Mucosa of gallbladder (tissue), 1 donor: ENCODE measurements at regions not wholly inside any gene's neighbourhood (a gene's known extent, or its start where the extent isn't known, plus 50 kb on each side); places are given as distances from the start of the nearest gene placed in this dataset.
"Not testable (repeated sequence)": the region's sequence is repeated elsewhere in the genome, so short reads cannot be mapped to it uniquely, and the experiment has no call there.

Experiments used
- DNase-seq: peaks from one replicate; pipeline ENCODE4 v3.0.0-alpha.2; 2020; ENCODE audit warnings: low spot score
- donor health status: DM: no; HTN: no; CAD: no.

GRCh38 chr3:86887876-86888275, 103.1 kb downstream of the VGLL3 start:
- DNase-seq: no peak

DNA sequence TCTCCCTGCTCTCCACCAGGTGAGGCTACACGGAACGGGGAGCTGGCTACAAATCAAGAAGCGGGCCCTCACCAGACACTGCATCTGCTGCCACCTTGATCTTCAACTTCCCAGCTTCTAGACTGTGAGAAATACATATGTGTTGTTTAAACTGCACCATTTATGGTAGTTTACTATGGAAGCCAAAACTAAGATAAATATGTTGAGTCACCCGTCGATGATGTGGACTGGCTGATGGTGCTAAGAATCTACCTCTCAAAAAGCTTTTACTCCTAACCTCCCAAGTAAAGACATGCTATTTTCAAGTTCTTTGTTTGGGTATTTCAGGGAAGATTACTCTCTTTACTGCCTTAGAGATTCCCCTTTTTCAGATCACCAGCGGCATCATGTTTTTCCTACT, 110.9 kb downstream of the VGLL3 start:
- no peak for DNase-seq

DNA sequence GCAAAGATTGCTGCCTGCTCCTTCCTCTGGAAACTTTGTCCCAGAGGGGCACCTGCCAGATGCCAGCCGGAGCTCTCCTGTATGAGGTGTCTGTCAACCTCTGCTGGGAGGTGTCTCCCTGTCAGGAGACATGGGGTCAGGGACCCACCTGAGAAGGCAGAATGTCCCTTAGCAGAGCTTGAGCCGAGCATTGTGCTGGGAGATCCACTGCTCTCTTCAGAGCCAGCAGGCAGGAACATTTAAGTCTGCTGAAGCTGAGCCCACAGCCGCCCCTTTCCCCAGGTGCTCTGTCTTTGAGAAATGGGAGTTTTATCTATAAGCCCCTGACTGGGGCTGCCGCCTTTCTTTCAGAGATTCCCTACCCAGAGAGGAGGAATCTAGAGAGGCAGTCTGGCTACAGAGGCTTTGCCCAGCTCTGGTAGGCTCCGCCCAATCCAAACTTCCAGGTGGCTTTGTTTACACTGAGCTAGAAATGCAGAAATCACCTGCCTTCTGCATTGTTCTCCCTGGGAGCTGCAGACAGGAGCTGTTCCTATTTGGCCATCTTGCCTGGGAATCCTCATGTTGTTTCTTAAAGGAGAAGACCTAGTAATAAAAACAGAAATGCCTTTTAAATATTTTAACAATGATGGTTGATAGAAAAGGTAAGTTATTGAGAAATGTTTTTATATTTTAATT, 114.3 kb downstream of the VGLL3 start:
- not testable (repeated sequence) for DNase-seq

- not testable (repeated sequence) for DNase-seq
Measured at GRCh38 chr3:86874790-86875189, 116.2 kb downstream of the VGLL3 start.

- DNase-seq: no peak
Measured at GRCh38 chr3:86869566-86869965, 121.4 kb downstream of the VGLL3 start.

DNA sequence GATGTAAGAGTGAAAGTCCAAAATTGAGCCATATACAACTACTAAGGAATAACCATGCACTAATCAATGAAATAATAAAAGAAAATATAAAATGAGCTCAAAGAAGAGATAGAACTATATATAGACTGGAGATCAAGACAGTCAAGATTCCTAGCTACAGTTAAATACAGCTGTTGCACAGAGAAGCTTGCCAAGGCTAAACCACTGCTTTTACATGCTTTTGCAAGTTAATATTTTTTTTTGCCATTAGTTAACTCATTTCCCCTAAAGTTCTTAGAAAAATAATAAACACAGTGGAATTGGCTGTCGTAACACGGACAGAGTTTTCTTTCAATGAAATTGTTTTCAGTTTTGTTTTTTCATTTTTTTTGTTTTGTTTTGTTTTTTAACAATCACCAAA, 123.0 kb downstream of the VGLL3 start:
- DNase-seq: no peak

DNA sequence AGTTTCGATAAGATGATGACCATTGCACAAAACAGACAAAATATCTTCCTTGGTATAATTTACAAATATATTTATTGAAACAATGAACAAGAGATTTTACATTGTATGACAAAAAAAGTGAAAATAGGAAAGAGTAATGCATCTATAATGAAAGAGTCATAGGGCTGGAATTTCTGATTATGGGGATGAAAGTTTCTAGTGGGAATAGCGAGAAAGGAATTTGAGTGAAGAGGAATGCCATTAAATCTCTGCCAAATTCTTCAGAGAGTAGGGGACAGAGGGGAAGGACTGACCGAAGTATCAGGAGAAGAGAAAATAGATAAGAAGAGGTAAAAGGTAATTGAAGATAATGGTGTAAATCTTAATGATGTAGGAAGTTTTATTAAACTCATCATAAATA, 125.4 kb downstream of the VGLL3 start:
- DNase-seq: no peak

DNA sequence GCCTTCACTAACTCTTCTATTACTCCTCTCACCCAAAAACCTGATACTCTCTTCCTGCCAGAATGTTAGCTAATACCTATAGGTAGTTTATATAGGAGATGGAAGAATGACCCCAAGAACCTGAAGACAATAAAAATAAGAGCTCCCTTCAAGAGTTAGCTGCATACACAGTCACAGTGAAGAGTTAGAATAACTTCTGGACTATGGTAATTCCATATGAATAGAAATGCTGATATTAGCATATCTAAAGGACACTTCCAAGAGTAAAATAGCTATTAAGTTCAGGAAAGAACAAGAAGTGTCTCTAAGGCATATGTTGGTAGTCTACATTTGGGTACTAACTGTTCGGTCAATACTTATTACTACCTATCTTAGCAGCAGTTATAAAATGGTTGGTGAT, 134.2 kb downstream of the VGLL3 start:
- DNase-seq: no peak

GRCh38 chr3:86849991-86850390, 141.0 kb downstream of the VGLL3 start:
- no peak for DNase-seq

DNA sequence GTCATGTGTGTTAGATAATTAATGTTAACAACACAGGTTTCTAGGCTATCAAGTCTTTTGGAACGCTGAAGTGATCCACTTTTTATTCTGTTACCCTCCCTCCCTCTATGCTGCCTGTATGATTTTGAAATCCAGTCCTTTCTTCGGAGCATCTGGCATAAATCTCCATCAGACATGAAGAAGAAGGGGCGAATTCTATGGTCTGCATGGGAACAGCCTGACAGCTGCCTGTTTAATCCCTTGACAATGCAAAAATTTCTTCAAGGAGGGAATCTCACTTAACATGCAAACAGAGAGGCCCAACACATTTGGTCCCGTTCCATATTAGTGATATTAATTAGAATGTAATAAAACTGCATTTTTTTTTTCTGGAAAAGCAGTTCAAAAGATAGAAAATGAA, 145.2 kb downstream of the VGLL3 start:
- no peak for DNase-seq

DNA sequence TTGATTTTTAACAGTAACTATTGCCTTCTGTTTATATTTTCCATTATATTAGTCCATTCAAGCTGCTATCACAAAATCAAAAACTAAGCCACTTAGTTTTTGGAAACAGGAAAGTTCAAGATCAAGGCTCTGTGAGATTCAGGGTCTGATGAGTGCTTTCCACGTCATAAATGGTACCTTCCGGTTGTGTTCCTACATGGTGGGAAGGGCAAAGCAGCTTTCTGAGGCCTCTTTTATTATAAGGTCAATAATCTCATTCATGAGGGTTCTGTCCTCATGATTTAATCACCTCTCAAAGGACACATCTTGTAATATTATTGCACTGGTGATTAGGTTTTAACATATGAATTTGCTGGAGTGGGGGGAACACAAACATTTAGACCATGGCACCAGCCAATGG, 152.0 kb downstream of the VGLL3 start:
- DNase-seq: no peak

- no peak for DNase-seq
Measured at GRCh38 chr3:86837871-86838270, 153.1 kb downstream of the VGLL3 start.

DNA sequence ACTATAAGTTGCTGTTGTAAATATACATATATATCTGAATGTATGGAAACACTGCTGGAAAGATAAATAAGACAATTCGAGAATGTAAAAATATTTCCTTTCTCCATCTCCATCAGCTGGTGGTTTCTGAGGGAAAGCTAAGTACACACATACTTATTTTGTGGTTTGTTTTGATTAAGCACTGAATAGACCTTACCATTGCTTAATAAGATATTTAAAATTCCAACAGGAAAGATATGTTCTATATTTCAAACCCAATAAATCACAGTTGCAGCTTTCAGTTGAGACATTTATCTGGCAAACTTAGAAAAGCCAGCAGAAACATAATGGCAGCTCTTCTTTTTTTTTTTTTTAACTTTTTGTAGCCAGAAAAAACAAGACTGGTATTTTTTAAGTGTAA, 160.4 kb downstream of the VGLL3 start:
- DNase-seq: no peak

DNA sequence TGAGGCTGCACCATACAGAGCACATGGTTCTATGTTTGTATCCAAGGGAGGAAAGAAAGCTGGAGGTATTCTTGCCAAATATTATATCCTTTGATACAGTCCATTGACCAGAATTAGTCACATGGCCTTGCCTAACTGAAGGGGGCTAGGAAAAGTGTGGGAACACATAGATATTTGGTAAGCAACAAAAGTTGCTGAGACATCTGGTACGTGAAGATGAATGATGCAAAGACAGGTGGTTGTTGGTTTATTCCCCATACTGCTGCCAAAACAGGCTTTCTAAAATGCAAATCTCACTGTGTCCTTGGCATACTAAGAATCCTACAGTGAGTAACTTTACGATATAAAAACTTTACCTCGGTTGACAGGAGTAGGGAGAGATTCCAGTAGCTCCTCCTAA, 162.2 kb downstream of the VGLL3 start:
- no peak for DNase-seq

GRCh38 chr3:86827582-86827981, 163.4 kb downstream of the VGLL3 start:
- not testable (repeated sequence) for DNase-seq

DNA sequence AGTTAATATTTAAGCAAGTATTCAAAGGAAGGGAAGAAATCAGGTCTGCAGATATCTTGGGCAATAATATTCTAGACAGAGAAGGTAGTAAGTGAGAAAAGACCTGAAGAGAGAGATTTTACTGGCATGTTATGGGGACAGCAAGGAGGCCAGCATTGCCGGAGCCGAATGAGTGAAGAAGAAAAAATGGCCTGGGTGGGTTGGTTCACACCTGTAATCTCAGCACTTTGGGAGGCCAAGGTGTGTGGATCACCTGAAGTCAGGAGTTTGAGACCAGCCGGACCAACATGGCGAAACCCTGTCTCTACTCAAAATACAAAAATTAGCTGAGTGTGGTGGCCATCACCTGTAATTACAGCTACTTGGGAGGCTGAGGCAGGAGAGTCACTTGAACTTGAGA, 164.7 kb downstream of the VGLL3 start:
- no peak for DNase-seq

- no peak for DNase-seq
Measured at GRCh38 chr3:86815880-86816279, 175.1 kb downstream of the VGLL3 start.

- DNase-seq: no peak
Measured at GRCh38 chr3:86814918-86815655, 175.9 kb downstream of the VGLL3 start.

DNA sequence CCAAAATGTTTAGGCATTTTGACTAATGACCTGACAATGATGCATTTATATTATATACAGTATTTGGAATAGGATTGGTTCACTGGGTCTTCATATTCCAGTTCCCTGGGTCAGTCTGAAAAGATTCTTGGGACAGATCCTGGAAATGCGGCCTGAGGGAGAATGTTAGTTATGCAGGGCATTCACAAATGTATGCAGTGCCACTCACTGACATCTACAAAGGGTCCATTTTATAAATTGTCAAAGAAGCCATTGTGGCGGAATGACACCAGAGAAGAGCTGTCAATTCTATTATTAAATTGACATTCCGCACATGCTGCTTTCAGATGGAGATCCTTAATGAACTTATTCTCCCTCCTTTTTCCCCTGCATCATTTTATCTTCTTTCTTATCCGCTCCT, 176.6 kb downstream of the VGLL3 start:
- DNase-seq: no peak

DNA sequence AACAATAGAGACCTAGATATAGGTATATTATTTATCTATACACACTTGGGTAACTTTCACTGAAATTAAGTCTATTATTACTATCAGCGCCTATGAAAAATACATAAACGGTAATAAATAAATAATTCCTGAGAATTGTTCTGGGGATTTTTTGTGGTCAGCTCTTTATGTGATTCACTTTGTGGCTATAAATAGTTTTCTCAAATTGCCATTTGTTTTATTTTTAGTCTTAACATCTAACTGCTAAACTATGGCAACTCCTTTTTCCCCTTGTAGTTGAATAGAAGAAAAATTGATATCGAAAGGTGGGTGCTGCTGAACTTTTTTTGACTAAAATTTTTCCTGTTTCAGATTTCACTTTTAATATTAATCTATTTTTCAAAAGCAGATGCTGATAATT, 189.0 kb downstream of the VGLL3 start:
- no peak for DNase-seq

DNA sequence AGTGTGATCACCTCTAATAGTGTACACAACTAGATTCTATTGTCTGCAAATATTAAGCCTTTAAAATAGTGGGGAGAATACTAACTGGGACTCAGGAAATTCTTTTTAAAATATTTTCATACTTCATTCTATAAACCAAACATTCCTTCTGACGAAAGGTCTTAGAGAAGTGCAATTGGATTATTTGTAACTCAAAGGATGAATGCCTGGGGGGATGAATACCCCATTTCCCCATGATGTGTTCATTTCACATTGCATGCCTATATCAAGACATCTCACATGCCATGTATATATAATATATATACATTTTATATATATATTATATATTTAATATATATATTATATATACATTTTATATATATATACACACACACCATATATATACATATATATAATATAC, 189.9 kb downstream of the VGLL3 start:
- DNase-seq: no peak

GRCh38 chr3:86800116-86800515, 190.8 kb downstream of the VGLL3 start:
- no peak for DNase-seq

GRCh38 chr3:86797946-86798345, 193.0 kb downstream of the VGLL3 start:
- no peak for DNase-seq
